Peyer's patch (tissue), 4 donors: ENCODE measurements at regions not wholly inside any gene's neighbourhood (a gene's known extent, or its start where the extent isn't known, plus 50 kb on each side); places are given as distances from the start of the nearest gene placed in this dataset.

Experiments used
- DNase-seq, 3 donors: peaks; one replicate each; pipeline ENCODE4 v3.0.0-alpha.2; 2017 to 2019
- H3K27ac ChIP-seq, 4 donors: fragments of 200-600 bp; sonication (generic); one replicate each; pipeline ENCODE4 v1.5.1; 2016 to 2019
- H3K27me3 ChIP-seq, 2 donors: fragments of 200-600 bp; sonication (generic); one replicate each; pipeline ENCODE4 v1.5.1; 2019
- H3K36me3 ChIP-seq, 3 donors: fragments of 200-600 bp; sonication (generic); one replicate each; pipeline ENCODE4 v1.5.1; 2016 to 2019
- H3K4me1 ChIP-seq, 4 donors: fragments of 200-600 bp; sonication (generic); one replicate each; pipeline ENCODE4 v1.5.1; 2016 to 2019
- H3K4me3 ChIP-seq, 4 donors: fragments of 200-600 bp; sonication (generic); 1 replicate in 3 of 4; 2 replicates in 1 of 4; pipeline ENCODE4 v1.5.1; 2016 to 2019; ENCODE audit warnings: mild to moderate bottlenecking in 1 of 4
- H3K9me3 ChIP-seq, 4 donors: fragments of 200-600 bp; sonication (generic); one replicate each; pipeline ENCODE4 v1.5.1; 2016 to 2019; ENCODE audit warnings: mild to moderate bottlenecking in 1 of 4
- CTCF ChIP-seq, 6 experiments: fragments of 450-650 bp in 4 of 6; fragments of 200-600 bp in 2 of 6; sonication (generic) in 1 of 6; IDR thresholded peaks; one replicate each; pipeline ENCODE4 v1.5.1; 2017 to 2019; ENCODE audit warnings: antibody characterized with exemption in 6 of 6, mild to moderate bottlenecking in 3 of 6, moderate library complexity in 1 of 6
- POLR2A ChIP-seq, 2 donors: fragments of 450-650 bp; IDR thresholded peaks; one replicate each; pipeline ENCODE4 v1.5.1; 2017; ENCODE audit warnings: antibody characterized with exemption in 2 of 2, mild to moderate bottlenecking in 2 of 2, moderate library complexity in 2 of 2

DNA sequence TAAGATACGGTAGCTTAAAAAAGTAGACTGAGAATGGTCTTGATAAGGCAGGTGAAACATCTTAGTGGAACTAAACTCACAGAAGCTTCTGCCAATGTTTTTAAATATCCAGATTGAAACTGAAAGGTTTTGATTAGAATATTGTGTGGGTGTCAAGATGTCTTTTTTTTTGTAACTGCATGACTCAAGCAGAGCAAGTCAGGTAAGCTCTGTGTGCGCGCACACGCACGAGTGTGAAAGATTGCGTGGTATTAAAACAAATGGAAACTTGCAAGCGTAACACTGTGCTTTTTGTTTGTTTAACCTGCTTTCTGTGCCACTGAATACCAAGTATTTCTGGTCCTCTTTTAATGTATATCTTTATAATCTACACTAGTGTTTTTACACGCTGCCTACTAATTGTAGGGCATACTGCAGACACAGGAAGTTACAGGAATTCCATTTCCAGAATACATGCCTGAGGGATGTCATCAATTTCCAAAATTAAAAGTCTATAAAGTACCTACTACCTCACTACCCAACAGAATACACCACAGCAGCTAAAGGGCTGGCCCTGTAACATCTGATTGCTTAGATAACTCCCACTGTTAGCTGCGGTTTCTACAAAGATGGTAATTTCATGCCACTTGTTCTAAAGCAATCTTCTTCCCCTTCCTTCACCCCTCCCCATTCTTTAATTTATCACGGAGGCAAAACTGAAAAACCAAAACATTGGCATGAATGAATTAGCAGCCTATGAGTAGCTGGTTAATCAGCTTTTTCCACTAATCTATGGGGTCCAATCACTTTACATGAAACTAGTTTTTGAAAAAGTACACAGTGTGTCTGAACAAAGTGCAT, 472.8 kb downstream of the SHQ1 start:
- Histone ChIP-seq H3K36me3 (peaks cover 0 to 16% (median 0%) of the 10 kb centered on the region in 3 donors), H3K27ac (no peak overlapping the region), H3K27me3 (no peaks in the 10 kb centered on the region), H3K4me1 (peaks cover 0 to 4% (median 0%) of the 10 kb centered on the region in 4 donors), H3K9me3 (no peaks in the 10 kb centered on the region), H3K4me3 (no peak overlapping the region)
- no peak for DNase-seq
- TF ChIP-seq POLR2A (IDR thresholded peaks at IDR 0.05) (no peak), CTCF (IDR thresholded peaks at IDR 0.05) (no peak)

GRCh38 chr3:72373139-72373538, 475.1 kb downstream of the SHQ1 start:
- H3K4me1 ChIP-seq, result no peaks in the 10 kb centered on the region
- peaks cover 0 to 8% (median 0%) of the 10 kb centered on the region in 3 donors for H3K36me3 ChIP-seq
- H3K27me3 ChIP-seq, result no peaks in the 10 kb centered on the region
- TF ChIP-seq CTCF (IDR thresholded peaks at IDR 0.05), result no peak
- TF ChIP-seq POLR2A (IDR thresholded peaks at IDR 0.05), result no peak
- no peaks in the 10 kb centered on the region for H3K9me3 ChIP-seq
- no peak for DNase-seq
- H3K27ac ChIP-seq, result no peak overlapping the region
- no peak overlapping the region for H3K4me3 ChIP-seq

GRCh38 chr3:72372161-72372560, 476.1 kb downstream of the SHQ1 start:
- no peaks in the 10 kb centered on the region for H3K27me3 ChIP-seq
- no peaks in the 10 kb centered on the region for H3K4me1 ChIP-seq
- no peak overlapping the region for H3K4me3 ChIP-seq
- DNase-seq, result no peak
- no peaks in the 10 kb centered on the region for H3K36me3 ChIP-seq
- TF ChIP-seq CTCF (IDR thresholded peaks at IDR 0.05), result no peak
- no peak for TF ChIP-seq POLR2A (IDR thresholded peaks at IDR 0.05)
- no peaks in the 10 kb centered on the region for H3K9me3 ChIP-seq
- H3K27ac ChIP-seq, result no peak overlapping the region

- no peak for DNase-seq
- TF ChIP-seq POLR2A (IDR thresholded peaks at IDR 0.05) (no peak), CTCF (IDR thresholded peaks at IDR 0.05) (no peak)
- Histone ChIP-seq H3K27ac (no peak overlapping the region), H3K9me3 (no peaks in the 10 kb centered on the region), H3K36me3 (no peaks in the 10 kb centered on the region), H3K4me1 (no peaks in the 10 kb centered on the region), H3K4me3 (no peak overlapping the region), H3K27me3 (no peaks in the 10 kb centered on the region)
Measured at GRCh38 chr3:72371431-72371830, 476.8 kb downstream of the SHQ1 start.

GRCh38 chr3:72370947-72371346, 477.3 kb downstream of the SHQ1 start:
- H3K9me3 ChIP-seq, result no peaks in the 10 kb centered on the region
- no peak for DNase-seq
- H3K36me3 ChIP-seq, result no peaks in the 10 kb centered on the region
- TF ChIP-seq POLR2A (IDR thresholded peaks at IDR 0.05), result no peak
- TF ChIP-seq CTCF (IDR thresholded peaks at IDR 0.05), result no peak
- H3K27ac ChIP-seq, result no peak overlapping the region
- no peaks in the 10 kb centered on the region for H3K4me1 ChIP-seq
- H3K27me3 ChIP-seq, result no peaks in the 10 kb centered on the region
- no peak overlapping the region for H3K4me3 ChIP-seq
